SKM-1 treated with dmso at 0.1 percent for 144 hours (cell line): ENCODE measurements at regions not wholly inside any gene's neighbourhood (a gene's known extent, or its start where the extent isn't known, plus 50 kb on each side); places are given as distances from the start of the nearest gene placed in this dataset.
A peak's percentile ranks its signal among the peaks of the same experiment; 100 is the strongest.
"Not testable (repeated sequence)": the region's sequence is repeated elsewhere in the genome, so short reads cannot be mapped to it uniquely, and the experiment has no call there.

Source experiments
- DNase-seq: peaks from one replicate; lab custom pipeline; 2025; ENCODE audit not compliant: unreplicated experiment; lab: John Stamatoyannopoulos, UW

DNA sequence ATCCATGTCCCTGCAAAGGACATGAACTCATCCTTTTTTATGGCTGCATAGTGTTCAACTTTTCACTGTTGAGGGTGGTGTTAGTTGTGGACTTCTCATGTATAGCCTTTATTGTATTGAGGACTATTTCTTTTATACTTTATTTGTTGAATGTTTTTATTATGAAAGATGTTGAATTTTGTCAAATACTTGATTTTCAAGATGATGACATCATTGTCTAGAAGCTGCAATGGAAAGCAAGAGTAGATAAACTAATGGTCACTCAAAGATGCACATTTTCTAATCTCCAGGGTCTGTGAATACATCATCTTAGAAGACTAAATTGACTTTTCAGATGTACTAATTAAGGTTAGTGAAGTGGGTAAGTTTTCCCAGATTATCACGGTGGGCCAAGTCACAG is 1117.0 kb downstream of the DSC3 start:
- DNase-seq: no peak

DNA sequence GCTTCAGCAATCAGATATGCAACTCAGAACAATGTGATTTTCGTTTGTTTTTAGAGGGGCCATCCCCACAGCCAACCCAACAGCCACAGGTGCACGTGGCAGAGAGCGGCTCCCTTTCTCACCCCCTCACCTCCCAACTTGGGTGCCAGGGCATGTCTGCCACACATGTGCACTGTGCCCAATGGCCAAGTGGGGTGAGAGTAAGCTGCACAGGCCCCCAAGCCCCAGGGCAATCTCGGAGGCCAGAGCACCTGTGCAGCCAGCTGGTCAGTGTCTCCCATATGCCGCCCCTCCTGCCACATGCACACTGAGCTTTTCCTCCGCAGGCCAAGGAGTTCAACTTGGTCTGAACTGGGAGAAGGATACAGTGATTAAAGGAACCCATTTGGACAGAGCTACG is 1130.2 kb downstream of the DSC3 start:
- DNase-seq: no peak

DNA sequence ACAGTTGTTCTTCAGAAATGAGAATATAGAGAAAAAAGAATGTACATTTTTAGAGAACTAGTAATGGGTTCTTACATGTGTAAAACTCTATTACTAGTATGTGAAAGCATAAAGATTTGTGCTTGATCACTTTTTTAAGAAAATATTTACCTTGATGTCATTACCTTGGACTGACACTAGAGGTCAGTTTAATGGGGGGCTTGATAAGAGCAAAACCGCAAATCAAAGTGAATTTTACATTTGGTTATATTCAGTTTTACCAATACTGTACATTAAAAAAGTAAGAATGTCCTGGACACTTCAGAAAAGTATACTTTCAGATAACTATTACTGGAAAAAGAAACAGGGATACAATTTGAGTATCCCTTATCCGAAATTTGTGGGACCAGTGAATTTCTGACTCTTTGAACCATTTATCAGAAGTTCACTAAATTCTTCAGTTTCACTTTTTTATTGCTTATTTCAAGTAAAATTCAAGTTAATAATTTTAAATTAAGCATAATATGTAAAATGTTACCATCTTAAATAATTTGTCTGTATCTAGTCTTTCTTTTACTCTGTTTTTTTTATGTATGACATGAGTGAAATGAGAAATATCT is 1149.5 kb downstream of the DSC3 start:
- no peak for DNase-seq

DNA sequence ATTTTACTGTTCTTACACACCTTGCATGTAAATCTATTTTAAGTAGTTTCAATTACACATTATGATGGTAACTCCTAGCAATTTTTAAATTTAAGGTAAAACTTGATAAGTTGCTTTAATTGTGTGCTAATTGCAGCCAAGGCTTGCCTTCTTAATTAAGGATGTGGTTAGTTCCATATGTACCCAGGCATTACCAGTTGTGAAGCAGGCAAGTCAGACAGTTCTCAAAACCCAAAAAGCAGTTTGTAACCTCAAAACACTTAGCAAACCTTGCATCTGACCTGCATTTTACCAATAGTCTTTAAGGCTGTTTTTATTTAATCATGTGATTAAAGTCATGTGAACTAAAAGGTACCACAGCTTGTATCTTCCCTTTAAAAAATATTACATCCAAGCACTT is 1159.4 kb downstream of the DSC3 start:
- DNase-seq: no peak

DNA sequence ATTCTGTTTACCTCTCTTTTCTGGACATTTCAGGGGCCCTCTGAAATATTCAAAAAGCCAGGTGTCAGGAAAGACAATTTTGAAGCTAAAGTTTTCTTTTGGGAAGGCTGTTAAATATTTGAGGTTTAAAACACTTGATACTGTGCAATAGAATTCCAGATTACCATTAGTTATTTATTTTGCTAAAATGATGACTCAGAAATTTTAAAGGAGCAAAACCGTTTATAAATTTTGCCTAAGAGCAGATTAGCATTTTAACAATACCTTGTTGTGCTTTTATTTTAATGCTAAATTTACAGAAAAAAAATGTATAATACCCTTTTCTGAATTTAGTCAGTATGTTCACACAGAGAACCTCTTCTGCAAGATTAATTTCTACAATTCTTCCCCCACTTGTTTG is 1159.9 kb downstream of the DSC3 start:
- DNase-seq: no peak

DNA sequence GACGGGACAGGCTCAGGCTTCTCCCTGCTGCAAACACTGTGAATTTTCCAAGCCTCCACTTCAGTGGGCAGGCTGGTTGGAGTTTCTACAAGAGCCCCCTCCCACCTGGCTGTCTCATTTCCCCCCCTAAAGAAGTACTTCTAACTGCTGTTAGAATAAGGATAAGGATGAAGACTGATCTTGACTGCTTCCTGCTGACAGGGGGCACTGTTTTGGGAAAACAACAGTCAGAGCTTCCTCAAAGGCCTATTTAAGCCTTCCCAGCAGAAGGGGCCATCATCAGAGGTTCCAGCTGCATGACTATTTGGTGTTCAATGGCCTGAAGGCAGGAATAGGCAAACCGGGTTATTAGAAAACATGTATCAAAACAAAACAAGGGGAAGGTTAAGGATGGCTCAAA is 1162.8 kb downstream of the DSC3 start:
- no peak for DNase-seq

DNA sequence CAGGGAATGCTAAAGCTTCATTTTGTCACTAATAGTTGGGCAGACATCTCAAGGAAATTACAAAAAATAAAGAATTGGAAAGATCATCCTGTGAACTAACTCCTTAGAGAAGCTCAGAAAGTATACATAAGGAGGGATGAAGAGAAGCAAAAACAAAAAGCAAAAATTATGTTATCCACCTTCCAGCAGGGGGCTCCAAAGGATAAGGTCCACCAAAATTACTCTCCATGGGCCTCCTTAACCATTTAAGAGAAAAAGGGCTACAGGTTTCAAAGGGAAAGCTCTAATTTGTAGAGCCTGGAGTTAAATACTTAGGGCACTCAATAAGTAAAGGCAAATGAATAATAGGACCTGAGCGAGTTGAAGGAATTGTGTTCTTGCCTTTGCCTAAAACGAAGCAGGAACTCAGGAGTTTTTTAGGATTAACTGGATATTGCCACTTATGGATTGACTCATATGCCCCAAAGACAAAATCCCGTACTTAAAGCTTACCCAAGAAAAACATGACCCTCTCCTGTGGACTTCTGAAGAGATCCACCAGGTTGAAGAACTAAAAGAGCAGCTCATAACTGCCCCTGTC is 1167.9 kb downstream of the DSC3 start:
- DNase-seq: peak; percentile 36

DNA sequence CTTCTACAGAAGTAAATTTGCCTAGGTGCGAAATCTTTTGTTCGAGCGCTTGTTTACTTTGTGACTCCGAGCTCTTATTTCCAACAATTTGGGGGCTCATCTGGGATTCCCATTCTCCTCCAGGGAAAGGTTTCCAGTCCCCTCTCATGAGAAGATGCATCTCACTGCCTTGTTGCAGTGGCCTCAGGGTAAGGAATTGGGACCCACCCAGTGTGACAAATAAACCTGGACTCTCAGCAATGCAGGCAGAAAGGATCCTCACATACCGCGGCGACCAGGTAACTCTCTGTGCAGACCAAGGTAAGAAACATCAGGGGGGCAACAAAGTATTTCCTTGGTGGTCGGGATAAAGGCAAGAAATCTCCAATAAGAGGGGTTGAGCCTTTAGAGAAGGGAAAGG is 1169.3 kb downstream of the DSC3 start:
- DNase-seq: no peak

DNA sequence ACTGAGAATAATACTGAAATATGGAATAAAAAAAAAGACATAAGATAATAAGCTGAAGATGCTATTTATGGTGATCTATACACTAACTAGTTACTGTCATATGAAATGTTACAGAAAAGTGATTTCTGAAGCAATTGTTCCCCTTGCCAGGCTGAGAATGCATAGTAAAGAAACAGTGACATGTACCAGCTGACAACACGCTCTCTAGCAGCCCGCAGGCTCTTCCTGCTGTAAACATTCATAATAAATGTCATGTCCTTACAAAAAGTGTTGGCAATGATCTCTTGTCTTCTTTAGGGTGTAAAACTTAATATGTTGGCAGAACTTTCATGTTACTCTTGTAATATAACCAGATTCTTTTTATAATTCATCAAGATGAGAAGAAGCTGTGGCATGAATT is 1171.3 kb downstream of the DSC3 start:
- no peak for DNase-seq

DNA sequence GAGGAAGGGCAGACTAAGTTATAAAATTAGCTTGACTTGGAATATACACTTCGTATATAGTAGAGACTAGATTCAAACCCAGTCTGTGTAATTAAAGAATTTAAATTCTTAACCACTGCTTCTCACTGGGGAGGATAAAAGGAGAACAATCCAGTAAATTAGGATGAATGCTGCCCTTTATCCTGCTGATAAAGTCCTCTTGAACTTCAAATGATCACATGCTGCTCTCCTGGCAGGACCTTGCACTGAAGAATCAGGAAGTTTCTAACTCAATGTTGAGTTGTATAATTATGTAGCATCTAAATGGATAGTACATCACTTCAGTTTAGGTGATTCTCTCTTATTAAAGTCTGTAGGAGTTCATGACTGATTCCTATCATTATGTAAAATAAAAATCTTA is 1179.7 kb downstream of the DSC3 start:
- DNase-seq: no peak

DNA sequence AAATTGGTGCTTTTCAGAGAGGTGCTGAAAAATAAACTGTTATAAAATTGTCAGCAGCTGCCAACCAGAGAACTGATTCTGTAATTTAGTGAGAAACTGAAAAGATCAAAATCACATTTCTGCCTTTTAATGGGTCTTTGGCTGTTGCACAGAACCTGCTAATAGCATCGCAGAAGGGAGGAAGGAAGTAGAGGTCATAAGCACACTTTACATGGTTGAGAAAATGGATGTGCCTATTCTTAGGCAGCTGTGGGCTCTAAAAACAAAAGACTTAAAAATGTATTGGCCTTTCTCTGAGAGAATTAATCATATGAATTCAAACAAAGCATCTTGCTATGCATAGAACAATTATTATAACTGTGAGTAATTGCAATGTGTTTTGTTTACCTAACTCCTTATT is 1186.9 kb downstream of the DSC3 start:
- DNase-seq: no peak

DNA sequence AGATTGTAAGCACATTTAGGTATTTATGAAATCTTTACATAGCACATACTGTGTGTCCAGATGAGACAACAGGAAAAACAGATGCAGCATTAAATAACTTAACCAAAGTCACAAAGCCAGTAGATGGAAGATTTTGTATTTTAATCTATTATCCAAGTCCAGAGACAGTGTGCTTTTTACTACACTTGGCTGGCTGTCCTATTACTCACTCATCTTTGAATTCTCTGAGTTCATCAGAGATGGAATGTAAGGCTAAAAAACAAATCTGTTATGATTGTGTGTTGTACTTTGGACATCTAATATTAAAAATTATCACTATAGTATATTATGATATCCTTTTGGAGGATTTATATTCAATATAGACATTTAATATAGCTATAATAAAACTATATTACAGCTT is 1189.4 kb downstream of the DSC3 start:
- DNase-seq: no peak

DNA sequence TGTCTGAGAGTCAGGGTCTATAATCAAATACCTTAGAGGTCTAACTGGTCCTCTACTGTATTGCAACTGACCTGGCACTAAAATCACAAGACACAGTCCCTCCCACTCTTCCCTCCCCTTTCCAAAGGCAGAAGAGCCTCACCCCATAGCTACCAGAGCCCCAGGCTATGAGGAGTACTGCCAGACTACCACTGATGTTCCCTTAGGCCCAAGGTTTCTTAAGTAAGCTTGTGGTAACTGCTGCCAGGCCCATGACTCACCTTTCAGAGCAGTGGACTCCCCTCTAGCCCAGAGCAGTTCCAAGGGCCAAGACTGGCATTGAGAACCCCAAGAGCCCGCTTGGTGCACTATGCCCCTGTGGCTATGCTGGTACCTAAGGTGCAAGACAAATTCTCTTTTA is 1193.4 kb downstream of the DSC3 start:
- no peak for DNase-seq

DNA sequence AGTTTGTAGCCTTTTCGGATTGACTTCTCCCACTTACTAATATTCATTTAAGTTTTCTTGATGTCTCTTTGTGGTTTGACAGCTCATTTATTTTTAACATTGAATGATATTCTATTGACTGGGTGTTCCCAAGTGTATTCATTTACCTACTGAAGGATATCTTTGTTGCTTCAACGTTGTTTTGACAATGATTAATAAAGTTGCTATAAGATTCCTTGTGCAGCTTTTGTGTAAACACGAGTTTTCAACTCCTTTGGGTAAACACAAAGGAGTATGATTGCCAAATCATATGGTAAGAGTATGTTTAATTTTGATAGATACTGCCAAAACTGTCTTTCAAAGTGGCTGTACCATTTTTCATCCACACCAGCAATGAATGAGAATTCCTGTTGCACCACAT is 1200.9 kb downstream of the DSC3 start:
- DNase-seq: no peak

DNA sequence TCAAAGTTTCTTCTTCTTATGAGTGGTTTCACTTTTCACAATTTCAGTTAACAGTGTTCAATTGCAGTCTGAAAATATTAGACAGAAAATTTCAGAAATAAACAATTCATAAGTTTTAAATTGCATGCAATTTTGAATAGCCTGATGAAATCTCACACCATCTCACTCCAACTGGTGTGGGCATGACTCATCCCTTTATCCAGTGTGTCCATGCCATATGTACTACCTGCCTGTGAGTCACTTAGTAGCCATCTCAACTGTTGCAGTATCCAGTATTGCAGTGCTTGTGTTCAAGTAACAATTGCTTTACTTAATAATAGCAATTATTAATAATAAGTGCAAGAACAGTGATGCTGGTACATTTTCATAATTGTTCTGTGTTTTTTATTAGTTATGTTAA is 1202.5 kb downstream of the DSC3 start:
- DNase-seq: no peak

DNA sequence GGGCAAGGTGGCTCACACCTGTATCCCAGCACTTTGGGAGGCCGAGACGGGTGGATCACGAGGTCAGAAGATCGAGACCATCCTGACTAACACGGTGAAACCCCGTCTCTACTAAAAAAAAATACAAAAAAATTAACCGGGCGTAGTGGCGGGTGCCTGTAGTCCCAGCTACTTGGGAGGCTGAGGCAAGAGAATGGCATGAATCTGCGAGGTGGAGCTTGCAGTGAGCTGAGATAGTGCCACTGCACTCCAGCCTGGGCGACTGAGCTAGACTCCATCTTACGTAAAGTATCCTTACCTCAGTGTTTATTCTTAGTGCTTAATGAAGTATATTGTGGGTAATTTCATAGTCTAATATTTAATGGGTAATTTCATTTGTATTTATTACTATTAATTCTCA is 1203.6 kb downstream of the DSC3 start:
- DNase-seq: not testable (repeated sequence)

DNA sequence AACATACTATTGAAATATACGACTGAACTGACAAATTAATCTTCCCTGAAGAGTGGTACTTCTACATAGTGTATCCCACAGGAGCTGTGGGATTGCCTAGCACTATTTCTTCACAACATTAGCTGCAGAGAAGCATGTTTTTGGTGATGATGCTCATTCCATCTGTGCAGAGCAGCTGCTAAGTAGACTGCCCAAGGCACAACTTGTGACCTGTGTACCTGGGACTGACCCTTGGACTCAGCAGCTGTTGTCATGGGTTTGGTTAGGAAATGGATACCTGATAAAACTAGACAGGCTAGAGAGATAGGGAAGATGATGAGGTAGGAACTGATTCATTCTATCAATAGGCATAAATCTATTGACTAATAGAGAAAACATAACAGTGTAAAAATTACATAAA is 1204.0 kb downstream of the DSC3 start:
- DNase-seq: no peak

DNA sequence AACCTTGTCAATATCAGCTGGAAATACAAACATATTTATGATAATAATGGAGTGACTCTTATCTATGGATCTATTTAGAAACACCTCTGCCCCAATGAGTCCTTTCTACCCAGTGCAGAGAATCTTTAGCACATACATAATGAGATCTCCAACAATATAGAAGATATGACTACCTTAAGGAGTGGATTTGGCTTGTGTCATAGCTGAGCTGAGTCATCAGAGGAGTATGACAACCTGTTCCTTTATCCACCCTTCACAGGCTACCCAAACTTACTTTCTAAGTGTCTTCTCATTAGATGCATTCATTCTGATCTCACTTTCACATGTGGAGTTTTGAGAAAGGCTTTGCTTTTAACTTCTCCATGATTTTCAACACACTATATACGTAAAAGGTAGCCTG is 1218.9 kb downstream of the DSC3 start:
- no peak for DNase-seq

DNA sequence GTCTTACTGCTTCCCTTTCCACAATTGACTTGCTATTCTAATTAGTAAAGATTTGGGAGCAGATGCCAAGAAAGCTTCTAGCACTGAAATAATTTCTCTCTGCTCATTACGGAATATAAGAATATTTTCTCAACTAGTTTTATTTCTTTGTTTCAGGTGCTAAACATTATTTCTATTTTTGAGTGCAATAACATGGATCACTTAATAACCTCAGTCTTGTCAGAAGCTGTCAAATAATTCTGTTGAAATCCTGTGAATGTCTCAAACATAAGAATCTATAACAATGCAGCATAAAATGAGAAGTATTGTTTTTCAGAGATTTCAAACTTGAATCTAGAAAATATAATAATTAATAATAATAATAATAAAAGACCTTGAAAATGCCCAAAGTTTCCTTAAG is 1221.0 kb downstream of the DSC3 start:
- no peak for DNase-seq

DNA sequence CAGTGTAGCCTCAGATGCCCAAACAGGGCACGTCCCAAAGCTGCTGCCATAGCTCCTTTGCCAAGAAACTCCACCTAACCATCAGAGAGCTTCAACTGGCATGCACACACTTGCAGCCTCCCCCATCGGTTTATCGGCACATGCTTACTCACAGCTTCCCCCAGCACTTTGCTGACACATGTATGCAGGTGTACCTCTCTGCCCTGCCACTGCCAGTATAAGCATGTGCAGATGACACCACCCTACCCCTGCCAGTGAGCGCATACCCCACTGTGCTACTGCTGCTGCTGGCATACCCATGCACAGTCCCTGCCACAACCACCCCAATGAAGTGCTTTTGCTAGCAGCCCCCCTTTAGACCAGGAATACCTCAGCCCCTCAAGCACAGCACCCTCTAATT is 1231.0 kb downstream of the DSC3 start:
- no peak for DNase-seq

DNA sequence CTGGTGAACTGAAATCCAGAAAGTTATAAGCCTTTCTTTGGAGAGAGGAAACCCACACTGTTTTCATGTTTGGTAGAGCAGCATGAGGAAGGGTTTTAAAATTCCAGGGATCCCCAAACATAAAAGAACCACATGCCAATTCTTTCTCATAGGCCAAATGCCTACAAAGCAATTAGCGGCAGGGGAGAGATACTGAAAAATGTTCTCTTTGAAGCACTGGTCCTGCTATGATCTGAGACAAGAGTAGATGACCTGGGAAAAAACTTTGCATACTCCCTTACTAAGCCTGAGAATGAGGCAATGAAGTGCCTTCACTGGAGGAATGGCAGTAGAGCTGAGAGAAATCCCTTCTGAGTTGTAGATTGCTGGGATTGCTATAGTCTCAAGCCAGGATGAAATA is 1261.7 kb downstream of the DSC3 start:
- no peak for DNase-seq

DNA sequence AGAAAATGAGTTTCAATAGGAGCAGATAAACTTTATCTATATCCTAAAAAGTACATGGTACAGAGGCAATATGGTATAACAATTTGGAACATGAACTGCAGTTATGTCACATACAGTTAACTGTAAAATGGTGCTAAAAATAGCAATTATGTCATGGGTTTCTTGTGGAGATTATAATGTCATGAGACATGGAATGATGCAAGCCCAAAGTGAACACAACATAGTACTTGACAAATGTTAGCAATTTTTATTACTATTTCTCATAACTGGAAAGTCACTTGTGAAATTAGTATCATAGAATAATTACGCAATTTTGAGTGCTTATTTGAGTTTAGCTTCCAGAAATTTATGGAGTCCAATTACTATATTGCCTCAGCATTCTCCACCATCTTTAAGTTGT is 1263.4 kb downstream of the DSC3 start:
- no peak for DNase-seq

DNA sequence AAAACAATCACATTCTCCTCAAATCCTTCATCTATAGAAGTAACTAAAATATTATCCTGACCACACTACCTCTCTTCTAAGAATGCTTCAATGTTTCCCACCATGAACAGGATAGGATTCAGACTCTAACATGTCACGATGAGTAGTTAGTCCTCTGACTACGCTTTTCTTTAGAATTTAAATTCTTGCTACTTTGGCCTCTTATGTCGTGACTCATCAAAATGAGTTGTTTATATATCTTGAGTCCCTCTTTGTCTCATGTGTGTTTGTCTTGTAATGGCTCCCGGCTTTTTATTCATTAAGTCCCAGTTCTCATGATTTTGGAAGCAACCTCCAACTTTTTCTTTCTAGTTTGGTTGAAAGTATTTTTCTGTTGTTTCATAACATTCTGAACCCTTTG is 1289.2 kb downstream of the DSC3 start:
- no peak for DNase-seq

DNA sequence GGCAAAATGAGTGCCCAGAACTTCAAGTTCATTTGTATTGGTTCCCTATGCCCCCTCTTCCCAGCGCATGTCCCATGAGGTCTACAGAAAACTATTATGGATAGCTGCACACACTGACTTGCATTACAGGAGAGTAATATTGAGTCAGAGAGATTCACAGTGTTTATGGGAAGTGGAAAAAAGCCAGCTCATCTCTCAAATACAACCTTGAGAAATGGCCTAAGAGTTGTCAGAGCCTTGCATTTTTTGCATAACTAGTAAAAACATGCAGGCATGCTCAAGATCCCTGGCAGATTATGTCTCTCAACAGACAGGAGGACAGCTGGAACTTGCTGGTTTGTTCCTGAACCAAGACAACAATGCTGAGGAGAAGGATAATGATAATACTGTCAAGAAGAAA is 1292.8 kb downstream of the DSC3 start:
- DNase-seq: no peak
